ENCODE measurements at regions not wholly inside any gene's neighbourhood (a gene's known extent, or its start where the extent isn't known, plus 50 kb on each side); places are given as distances from the start of the nearest gene placed in this dataset.

DNA sequence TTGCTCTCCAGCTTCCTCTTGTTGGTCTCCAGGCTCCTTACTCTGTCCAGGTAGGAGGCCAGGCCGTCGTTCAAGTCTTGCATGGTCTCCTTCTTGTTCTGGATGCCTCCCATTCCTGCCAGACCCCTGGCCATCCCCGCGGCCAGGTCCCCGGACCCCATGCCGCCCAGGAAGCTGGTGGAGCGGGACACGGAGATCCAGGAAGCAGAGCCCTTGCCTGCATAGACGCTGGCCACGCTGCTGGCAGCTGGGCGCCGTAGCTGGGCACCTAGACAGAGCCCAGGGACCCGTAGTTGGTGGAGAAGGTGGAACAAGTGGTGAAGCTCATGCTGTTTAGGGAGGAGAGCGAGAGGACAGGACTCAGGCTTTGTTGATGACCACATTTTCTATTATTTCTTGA, 1584.0 kb upstream of the ACO1 start:
- H4K5ac ChIP-seq (ENCODE audit: low read depth, low read length) = no peak overlapping the region
- no peak overlapping the region for H3K27ac ChIP-seq (ENCODE audit: insufficient read depth, low read length)
- H3K56ac ChIP-seq (ENCODE audit: extremely low read depth, insufficient read depth, low read length) = no peak overlapping the region
- no peak overlapping the region for H2BK15ac ChIP-seq (ENCODE audit: low read depth, low read length)
- H2AFZ ChIP-seq (replicated peaks; ENCODE audit: low read length, poor library complexity) = no peak overlapping the region
- intact Hi-C loops (cut with micrococcal nuclease) = no loop called here
- H3K4me2 ChIP-seq (ENCODE audit: low read depth, low read length) = no peak overlapping the region
- ChIA-PET POLR2A (ENCODE audit: unreplicated experiment) (no interaction called here), CTCF (no interaction called here)
- ATAC-seq (ENCODE audit: low read depth) = no peak
- no peaks in the 10 kb centered on the region for H4K20me1 ChIP-seq (ENCODE audit: insufficient read depth, low read length)
- no peak overlapping the region for H4K8ac ChIP-seq (ENCODE audit: low read depth in 2 of 2, low read length in 2 of 2)
- H3K27me3 ChIP-seq (ENCODE audit: control insufficient read depth, insufficient read depth, low read length) = no peaks in the 10 kb centered on the region
- in situ Hi-C loops (cut with MboI; ENCODE audit: low sequenced_read_pairs) = no loop called here
- no peaks in the 10 kb centered on the region for H3K79me1 ChIP-seq (ENCODE audit: low read depth in 1 of 2, low read length in 2 of 2)
- no peak overlapping the region for H2BK5ac ChIP-seq (ENCODE audit: low read depth, low read length, poor library complexity, severe bottlenecking)
- WGBS, 2 experiments (ENCODE audit: extremely low coverage in 2 of 2, insufficient read length in 1 of 2) = 69% methylated on average over 8 of the region's 14 CpGs; no CpG with 5 or more reads in 1 of the 2 experiments
- H3K23ac ChIP-seq (ENCODE audit: low read depth, low read length) = no peak overlapping the region
- H3K9me3 ChIP-seq (ENCODE audit: control insufficient read depth, insufficient read depth, low read length) = peaks cover 13% of the 10 kb centered on the region; the same call in 1 of the 2 replicates
- H3K18ac ChIP-seq (ENCODE audit: low read depth, low read length) = no peak overlapping the region
- no peak overlapping the region for H4K91ac ChIP-seq (ENCODE audit: insufficient read depth, low read depth, low read length)
- TF ChIP-seq CHD1 (IDR thresholded peaks at IDR 0.05; ENCODE audit: low read depth, low read length) (no peak), MXI1 (IDR thresholded peaks at IDR 0.05; ENCODE audit: borderline replicate concordance, low read depth, low read length) (no peak), MAFK (IDR thresholded peaks at IDR 0.05; ENCODE audit: low read depth, low read length) (no peak), SMC3 (IDR thresholded peaks at IDR 0.05; ENCODE audit: low read depth, low read length) (no peak), RAD21 (IDR thresholded peaks at IDR 0.05; ENCODE audit: low read length) (no peak), CEBPB (IDR thresholded peaks at IDR 0.05; ENCODE audit: low read depth, low read length) (no peak), MAZ (IDR thresholded peaks at IDR 0.05; ENCODE audit: borderline replicate concordance, low read depth, low read length) (no peak), RFX5 (IDR thresholded peaks at IDR 0.05; ENCODE audit: low read depth, low read length) (no peak), RCOR1 (IDR thresholded peaks at IDR 0.05; ENCODE audit: insufficient replicate concordance, low read length) (no peak), FOS (IDR thresholded peaks at IDR 0.05; ENCODE audit: low read depth, low read length) (no peak), BHLHE40 (IDR thresholded peaks at IDR 0.05; ENCODE audit: low read depth, low read length) (no peak), NFE2L2 (IDR thresholded peaks at IDR 0.05; ENCODE audit: low read depth, low read length) (no peak), POLR2A (IDR thresholded peaks at IDR 0.05; ENCODE audit: low read depth, low read length) (no peak)
- TF ChIP-seq, protein P1, sequence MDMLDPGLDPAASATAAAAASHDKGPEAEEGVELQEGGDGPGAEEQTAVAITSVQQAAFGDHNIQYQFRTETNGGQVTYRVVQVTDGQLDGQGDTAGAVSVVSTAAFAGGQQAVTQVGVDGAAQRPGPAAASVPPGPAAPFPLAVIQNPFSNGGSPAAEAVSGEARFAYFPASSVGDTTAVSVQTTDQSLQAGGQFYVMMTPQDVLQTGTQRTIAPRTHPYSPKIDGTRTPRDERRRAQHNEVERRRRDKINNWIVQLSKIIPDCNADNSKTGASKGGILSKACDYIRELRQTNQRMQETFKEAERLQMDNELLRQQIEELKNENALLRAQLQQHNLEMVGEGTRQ (IDR thresholded peaks at IDR 0.05; ENCODE audit: low read depth, low read length) = no peak
- TF ChIP-seq, protein P2, sequence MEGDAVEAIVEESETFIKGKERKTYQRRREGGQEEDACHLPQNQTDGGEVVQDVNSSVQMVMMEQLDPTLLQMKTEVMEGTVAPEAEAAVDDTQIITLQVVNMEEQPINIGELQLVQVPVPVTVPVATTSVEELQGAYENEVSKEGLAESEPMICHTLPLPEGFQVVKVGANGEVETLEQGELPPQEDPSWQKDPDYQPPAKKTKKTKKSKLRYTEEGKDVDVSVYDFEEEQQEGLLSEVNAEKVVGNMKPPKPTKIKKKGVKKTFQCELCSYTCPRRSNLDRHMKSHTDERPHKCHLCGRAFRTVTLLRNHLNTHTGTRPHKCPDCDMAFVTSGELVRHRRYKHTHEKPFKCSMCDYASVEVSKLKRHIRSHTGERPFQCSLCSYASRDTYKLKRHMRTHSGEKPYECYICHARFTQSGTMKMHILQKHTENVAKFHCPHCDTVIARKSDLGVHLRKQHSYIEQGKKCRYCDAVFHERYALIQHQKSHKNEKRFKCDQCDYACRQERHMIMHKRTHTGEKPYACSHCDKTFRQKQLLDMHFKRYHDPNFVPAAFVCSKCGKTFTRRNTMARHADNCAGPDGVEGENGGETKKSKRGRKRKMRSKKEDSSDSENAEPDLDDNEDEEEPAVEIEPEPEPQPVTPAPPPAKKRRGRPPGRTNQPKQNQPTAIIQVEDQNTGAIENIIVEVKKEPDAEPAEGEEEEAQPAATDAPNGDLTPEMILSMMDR (conservative IDR thresholded peaks at IDR 0.05; ENCODE audit: low read depth, low read length) = no peak
- TF ChIP-seq, protein P3, sequence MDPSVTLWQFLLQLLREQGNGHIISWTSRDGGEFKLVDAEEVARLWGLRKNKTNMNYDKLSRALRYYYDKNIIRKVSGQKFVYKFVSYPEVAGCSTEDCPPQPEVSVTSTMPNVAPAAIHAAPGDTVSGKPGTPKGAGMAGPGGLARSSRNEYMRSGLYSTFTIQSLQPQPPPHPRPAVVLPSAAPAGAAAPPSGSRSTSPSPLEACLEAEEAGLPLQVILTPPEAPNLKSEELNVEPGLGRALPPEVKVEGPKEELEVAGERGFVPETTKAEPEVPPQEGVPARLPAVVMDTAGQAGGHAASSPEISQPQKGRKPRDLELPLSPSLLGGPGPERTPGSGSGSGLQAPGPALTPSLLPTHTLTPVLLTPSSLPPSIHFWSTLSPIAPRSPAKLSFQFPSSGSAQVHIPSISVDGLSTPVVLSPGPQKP (IDR thresholded peaks at IDR 0.05; ENCODE audit: borderline replicate concordance, low read depth, low read length) = no peak
- no peaks in the 10 kb centered on the region for H3K4me1 ChIP-seq (ENCODE audit: control insufficient read depth, insufficient read depth, low read length)
- H3K4ac ChIP-seq (ENCODE audit: low read depth, low read length) = no peak overlapping the region
- no peak for DNase-seq
- dilution Hi-C loops (cut with HindIII; ENCODE audit: low sequenced_read_pairs, unreplicated experiment) = no loop called here
- no peak overlapping the region for H2AK5ac ChIP-seq (ENCODE audit: low read depth, low read length)
- no peak overlapping the region for H2BK120ac ChIP-seq (ENCODE audit: low read depth, low read length)
- H3K9me1 ChIP-seq (ENCODE audit: insufficient read depth, low read length) = no peaks in the 10 kb centered on the region
- no peaks in the 10 kb centered on the region for H3K36me3 ChIP-seq (ENCODE audit: control insufficient read depth, insufficient read depth, low read length)
- H3K14ac ChIP-seq (replicated peaks; ENCODE audit: low read depth, low read length) = no peak overlapping the region
- H3K4me3 ChIP-seq (ENCODE audit: insufficient read depth, low read depth, low read length) = no peak overlapping the region
- H2BK20ac ChIP-seq (ENCODE audit: low read depth, low read length) = no peak overlapping the region
- H2AK9ac ChIP-seq (replicated peaks; ENCODE audit: low read depth, low read length, poor library complexity) = no peak overlapping the region
- no TSS peak for BruUV-seq (replicated peaks)
- H3K9ac ChIP-seq (ENCODE audit: low read depth, low read length) = no peak overlapping the region
